Adrenal gland (tissue), 5 donors: ENCODE measurements at regions not wholly inside any gene's neighbourhood (a gene's known extent, or its start where the extent isn't known, plus 50 kb on each side); places are given as distances from the start of the nearest gene placed in this dataset.

Experiments
- CTCF ChIP-seq, 6 experiments: fragments of 450-650 bp in 4 of 6; fragments of 200-600 bp in 2 of 6; sonication (generic) in 1 of 6; IDR thresholded peaks; 1 replicate in 5 of 6; 2 replicates in 1 of 6; pipeline versions ENCODE4 v1.5.1 to v1.8.0; 2016 to 2021; ENCODE audit warnings: antibody characterized with exemption in 6 of 6, mild to moderate bottlenecking in 2 of 6, moderate library complexity in 1 of 6
- POLR2A ChIP-seq, 2 donors: fragments of 450-650 bp; IDR thresholded peaks; one replicate each; pipeline ENCODE4 v1.6.1; 2017; ENCODE audit warnings: antibody characterized with exemption in 2 of 2, mild to moderate bottlenecking in 2 of 2, moderate library complexity in 1 of 2
- donor health status: DM: no; HTN: no; CAD: no.

GRCh38 chr6:117191448-117191847 lies 73.9 kb upstream of the VGLL2 start:
- TF ChIP-seq POLR2A (IDR thresholded peaks at IDR 0.05) (no peak), CTCF (IDR thresholded peaks at IDR 0.05) (no peak)
